H9 (cell line): ENCODE measurements at regions not wholly inside any gene's neighbourhood (a gene's known extent, or its start where the extent isn't known, plus 50 kb on each side); places are given as distances from the start of the nearest gene placed in this dataset.
"Not testable (repeated sequence)": the region's sequence is repeated elsewhere in the genome, so short reads cannot be mapped to it uniquely, and the experiment has no call there.

Experiments used
- DNase-seq: peaks from one replicate; pipeline ENCODE4 v3.0.0-alpha.2; 2017
- H2AFZ ChIP-seq: one replicate; pipeline ENCODE4 v1.6.1; 2013; ENCODE audit warnings: mild to moderate bottlenecking, low read length, control low read depth, moderate library complexity
- H2AK5ac ChIP-seq: 2 replicates; pipeline ENCODE4 v1.6.1; 2013; ENCODE audit warnings: low read length, control low read depth, mixed read lengths; ENCODE audit not compliant: insufficient read length
- H2BK120ac ChIP-seq: one replicate; pipeline ENCODE4 v1.6.1; 2013; ENCODE audit warnings: low read depth, mild to moderate bottlenecking, low read length, control low read depth, inconsistent platforms; ENCODE audit not compliant: poor library complexity, severe bottlenecking
- H2BK12ac ChIP-seq: 2 replicates; pipeline ENCODE4 v1.6.1; 2013; ENCODE audit warnings: low read length, control low read depth, mixed read lengths, low read depth; ENCODE audit not compliant: insufficient read length
- H2BK15ac ChIP-seq: 2 replicates; pipeline ENCODE4 v1.6.1; 2013; ENCODE audit warnings: low read depth, low read length, control low read depth
- H2BK20ac ChIP-seq: one replicate; pipeline ENCODE4 v1.6.1; 2013; ENCODE audit warnings: low read depth, mild to moderate bottlenecking, low read length, control low read depth, inconsistent platforms; ENCODE audit not compliant: poor library complexity, severe bottlenecking
- H2BK5ac ChIP-seq: 2 replicates; pipeline ENCODE4 v1.6.1; 2013; ENCODE audit warnings: low read length, control low read depth, mixed read lengths; ENCODE audit not compliant: insufficient read length
- H3K14ac ChIP-seq: 2 replicates; pipeline ENCODE4 v1.6.1; 2013; ENCODE audit warnings: low read length, control low read depth; ENCODE audit not compliant: insufficient read depth
- H3K18ac ChIP-seq: 2 replicates; pipeline ENCODE4 v1.6.1; 2013; ENCODE audit warnings: low read depth, mild to moderate bottlenecking, mixed read lengths, low read length, control low read depth; ENCODE audit not compliant: insufficient read length
- H3K23ac ChIP-seq: 2 replicates; pipeline ENCODE4 v1.6.1; 2013; ENCODE audit warnings: low read length, control low read depth, mixed read lengths, low read depth; ENCODE audit not compliant: insufficient read length
- H3K23me2 ChIP-seq: 2 replicates; pipeline ENCODE4 v1.6.1; 2013; ENCODE audit warnings: low read depth, mild to moderate bottlenecking, mixed read lengths, low read length, control low read depth; ENCODE audit not compliant: insufficient read length, poor library complexity, severe bottlenecking
- H3K27ac ChIP-seq: 2 replicates; pipeline ENCODE4 v1.5.1; 2013; ENCODE audit warnings: low read length, control low read depth, mixed read lengths, low read depth; ENCODE audit not compliant: insufficient read length
- H3K27me3 ChIP-seq: 2 replicates; pipeline ENCODE4 v1.6.1; 2013; ENCODE audit warnings: low read length, control low read depth, inconsistent platforms; ENCODE audit not compliant: insufficient read depth
- H3K4ac ChIP-seq: 2 replicates; pipeline ENCODE4 v1.6.1; 2013; ENCODE audit warnings: low read depth, mild to moderate bottlenecking, control low read depth, inconsistent platforms, low read length, moderate library complexity
- H3K4me1 ChIP-seq: 2 replicates; pipeline ENCODE4 v1.6.1; 2013; ENCODE audit warnings: low read length, control low read depth, inconsistent platforms; ENCODE audit not compliant: insufficient read depth
- H3K4me2 ChIP-seq: 2 replicates; pipeline ENCODE4 v1.6.1; 2013; ENCODE audit warnings: low read length, control low read depth, mixed read lengths; ENCODE audit not compliant: insufficient read length, insufficient read depth
- H3K56ac ChIP-seq: 2 replicates; pipeline ENCODE4 v1.6.1; 2013; ENCODE audit warnings: low read depth, mild to moderate bottlenecking, mixed read lengths, low read length, control low read depth; ENCODE audit not compliant: insufficient read length
- H3K79me1 ChIP-seq: 2 replicates; pipeline ENCODE4 v1.6.1; 2013; ENCODE audit warnings: low read depth, mild to moderate bottlenecking, moderate library complexity, low read length, control low read depth, inconsistent platforms; ENCODE audit not compliant: insufficient read depth, poor library complexity, severe bottlenecking
- H3K79me2 ChIP-seq: 2 replicates; pipeline ENCODE4 v1.6.1; 2013; ENCODE audit warnings: low read length, control low read depth, inconsistent platforms; ENCODE audit not compliant: insufficient read depth
- H3K9ac ChIP-seq: 2 replicates; pipeline ENCODE4 v1.6.1; 2013; ENCODE audit warnings: low read length, control low read depth, mixed read lengths; ENCODE audit not compliant: insufficient read length; ENCODE audit errors: extremely low read depth
- H3K9me3 ChIP-seq: one replicate; pipeline ENCODE4 v1.6.1; 2013; ENCODE audit warnings: low read depth, low read length, inconsistent platforms; ENCODE audit not compliant: control insufficient read depth
- H3T11ph ChIP-seq: one replicate; pipeline ENCODE4 v1.6.1; 2013; ENCODE audit warnings: mild to moderate bottlenecking, low read length, control low read depth, inconsistent platforms
- H4K20me1 ChIP-seq: one replicate; pipeline ENCODE4 v1.6.1; 2013; ENCODE audit not compliant: control insufficient read depth, insufficient read length, insufficient read depth
- H4K5ac ChIP-seq: 2 replicates; pipeline ENCODE4 v1.6.1; 2013; ENCODE audit warnings: low read depth, mild to moderate bottlenecking, mixed read lengths, low read length, control low read depth; ENCODE audit not compliant: insufficient read length
- H4K8ac ChIP-seq: replicated peaks from 2 replicates; pipeline ENCODE4 v1.6.1; 2013; ENCODE audit warnings: low read length, control low read depth, mixed read lengths, low read depth; ENCODE audit not compliant: insufficient read length
- H4K91ac ChIP-seq: 2 replicates; pipeline ENCODE4 v1.6.1; 2013; ENCODE audit warnings: low read depth, mild to moderate bottlenecking, moderate library complexity, mixed read lengths, low read length, control low read depth; ENCODE audit not compliant: insufficient read length
- H3K27ac Mint-ChIP-seq, 3 experiments: 2 replicates in 2 of 3; 3 replicates in 1 of 3; pipeline ENCODE4 v1.8.0; 2020 to 2021; ENCODE audit warnings: mixed read lengths in 3 of 3, mild to moderate bottlenecking in 1 of 3, moderate library complexity in 1 of 3
- H3K27me3 Mint-ChIP-seq: 2 replicates; pipeline ENCODE4 v1.8.0; 2021; ENCODE audit warnings: low read depth, mild to moderate bottlenecking, moderate library complexity, mixed read lengths
- H3K36me3 Mint-ChIP-seq, 3 experiments: 2 replicates in 2 of 3; 3 replicates in 1 of 3; pipeline ENCODE4 v1.8.0; 2020 to 2021; ENCODE audit warnings: low read depth in 3 of 3, mixed read lengths in 3 of 3; ENCODE audit not compliant: insufficient read depth in 1 of 3
- H3K4me1 Mint-ChIP-seq, 2 experiments: 2 replicates each; pipeline ENCODE4 v1.8.0; 2020; ENCODE audit warnings: mixed read lengths in 2 of 2
- H3K4me3 Mint-ChIP-seq, 2 experiments: 2 replicates in 1 of 2; 3 replicates in 1 of 2; pipeline ENCODE4 v1.8.0; 2020 to 2021; ENCODE audit warnings: mild to moderate bottlenecking in 2 of 2, mixed read lengths in 2 of 2, moderate library complexity in 1 of 2
- H3K9me3 Mint-ChIP-seq, 2 experiments: 2 replicates in 1 of 2; 3 replicates in 1 of 2; pipeline ENCODE4 v1.8.0; 2020; ENCODE audit warnings: mild to moderate bottlenecking in 2 of 2, mixed read lengths in 2 of 2, moderate library complexity in 1 of 2
- WGBS: extraction: QIAGEN DNeasy Blood & Tissue Kit; methylation state at CpG from one replicate; pipeline ENCODE4 v1.1.7; 2013; ENCODE audit warnings: missing lambda C conversion rate, low lambda C conversion rate, mixed read lengths; ENCODE audit not compliant: insufficient read length; ENCODE audit errors: extremely low coverage; 5-methylcytosine and 5-hydroxymethylcytosine counted together

GRCh38 chr21:7753380-7753877 lies 2768.0 kb upstream of the TPTE start:
- not testable (repeated sequence) for H4K8ac ChIP-seq, DNase-seq, H2AK5ac ChIP-seq, H3K27ac ChIP-seq, H4K20me1 ChIP-seq, H3K27ac Mint-ChIP-seq, H2BK5ac ChIP-seq, H3K27me3 Mint-ChIP-seq, H2BK12ac ChIP-seq, H3T11ph ChIP-seq, H3K9me3 ChIP-seq, H3K56ac ChIP-seq, H4K91ac ChIP-seq, H2BK15ac ChIP-seq, H2BK120ac ChIP-seq, H3K27me3 ChIP-seq, H4K5ac ChIP-seq, H3K4ac ChIP-seq, H3K9ac ChIP-seq, H3K14ac ChIP-seq, H2BK20ac ChIP-seq, H3K23ac ChIP-seq, H3K9me3 Mint-ChIP-seq, H3K23me2 ChIP-seq, H3K4me2 ChIP-seq, H3K4me1 ChIP-seq, H3K79me1 ChIP-seq, H3K4me3 Mint-ChIP-seq, H3K79me2 ChIP-seq, H3K18ac ChIP-seq, H2AFZ ChIP-seq, H3K4me1 Mint-ChIP-seq, H3K36me3 Mint-ChIP-seq
- WGBS = no CpG with 5 or more reads among the region's 11 CpGs

GRCh38 chr21:7769985-7770384 lies 2751.4 kb upstream of the TPTE start:
- not testable (repeated sequence) for H3K79me2 ChIP-seq, H4K5ac ChIP-seq, H3K23ac ChIP-seq, H3K27me3 ChIP-seq, H3K4me1 Mint-ChIP-seq, H3K36me3 Mint-ChIP-seq, H3K79me1 ChIP-seq, H3K27ac ChIP-seq, H2BK5ac ChIP-seq, H3K23me2 ChIP-seq, H2BK20ac ChIP-seq, H3K9me3 Mint-ChIP-seq, H3K4ac ChIP-seq, H3K27me3 Mint-ChIP-seq, H3K4me1 ChIP-seq, DNase-seq, H3K18ac ChIP-seq, H4K8ac ChIP-seq, H4K91ac ChIP-seq, H3K27ac Mint-ChIP-seq, H3K9me3 ChIP-seq, H2AFZ ChIP-seq, H3K9ac ChIP-seq, H2BK15ac ChIP-seq, H2AK5ac ChIP-seq, H3K4me3 Mint-ChIP-seq, H2BK12ac ChIP-seq, H4K20me1 ChIP-seq, H2BK120ac ChIP-seq, H3K14ac ChIP-seq, H3K4me2 ChIP-seq, H3K56ac ChIP-seq, H3T11ph ChIP-seq
- no CpG with 5 or more reads among the region's 5 CpGs for WGBS
